Stimulated activated CD4-positive, alpha-beta T cell treated with anti-CD3 and anti-CD28 coated beads, Interleukin-4, amount 100 ng/mL, for 4 hours (primary cell): ENCODE measurements at regions not wholly inside any gene's neighbourhood (a gene's known extent, or its start where the extent isn't known, plus 50 kb on each side); places are given as distances from the start of the nearest gene placed in this dataset.

ENCODE experiments used
- DNase-seq, 2 experiments: peaks; one replicate each; pipeline ENCODE4 v3.0.0-alpha.2; 2020

- no peak for DNase-seq
Measured at GRCh38 chr11:104652996-104653395, 245.3 kb downstream of the CASP12 start.

- no peak for DNase-seq
Measured at GRCh38 chr11:104650234-104650633, 248.0 kb downstream of the CASP12 start.

- DNase-seq = no peak
Measured at GRCh38 chr11:104649002-104649401, 249.3 kb downstream of the CASP12 start.

GRCh38 chr11:104645261-104646222 is 252.7 kb downstream of the CASP12 start:
- DNase-seq = no peak

GRCh38 chr11:104637662-104638170 is 260.5 kb downstream of the CASP12 start:
- DNase-seq = no peak

GRCh38 chr11:104633226-104633625 is 265.0 kb downstream of the CASP12 start:
- no peak for DNase-seq

GRCh38 chr11:104630352-104630751 is 267.9 kb downstream of the CASP12 start:
- no peak for DNase-seq

GRCh38 chr11:104625246-104625645 is 273.0 kb downstream of the CASP12 start:
- no peak for DNase-seq

- DNase-seq = no peak
Measured at GRCh38 chr11:104624021-104624420, 274.2 kb downstream of the CASP12 start.

- DNase-seq = no peak
Measured at GRCh38 chr11:104623518-104623917, 274.7 kb downstream of the CASP12 start.

- DNase-seq = no peak
Measured at GRCh38 chr11:104620991-104621390, 277.3 kb downstream of the CASP12 start.

GRCh38 chr11:104619751-104620150 is 278.5 kb downstream of the CASP12 start:
- DNase-seq = no peak

GRCh38 chr11:104618954-104619353 is 279.3 kb downstream of the CASP12 start:
- DNase-seq = no peak

- no peak for DNase-seq
Measured at GRCh38 chr11:104614961-104615360, 283.3 kb downstream of the CASP12 start.

GRCh38 chr11:104614117-104614680 is 284.1 kb downstream of the CASP12 start:
- DNase-seq = no peak

GRCh38 chr11:104610635-104611034 is 287.6 kb downstream of the CASP12 start:
- DNase-seq = no peak

GRCh38 chr11:104609311-104610085 is 288.8 kb downstream of the CASP12 start:
- peak in 1 of 2 experiments; percentile 20 for DNase-seq

GRCh38 chr11:104602643-104603042 is 295.6 kb downstream of the CASP12 start:
- DNase-seq = no peak

GRCh38 chr11:104594228-104594958 is 303.9 kb downstream of the CASP12 start:
- DNase-seq = no peak

- DNase-seq = no peak
Measured at GRCh38 chr11:104588970-104589369, 309.3 kb downstream of the CASP12 start.

- DNase-seq = no peak
Measured at GRCh38 chr11:104588446-104588845, 309.8 kb downstream of the CASP12 start.

- no peak for DNase-seq
Measured at GRCh38 chr11:104584823-104585222, 313.4 kb downstream of the CASP12 start.

- no peak for DNase-seq
Measured at GRCh38 chr11:104583857-104584256, 314.4 kb downstream of the CASP12 start.
